Parathyroid adenoma (tissue), 2 donors: ENCODE measurements at regions not wholly inside any gene's neighbourhood (a gene's known extent, or its start where the extent isn't known, plus 50 kb on each side); places are given as distances from the start of the nearest gene placed in this dataset.

Experiments used
- H2AFZ ChIP-seq: fragments of 300-600 bp; sonication (generic); one replicate; pipeline ENCODE4 v1.7.0; 2017; ENCODE audit warnings: antibody characterized with exemption, mild to moderate bottlenecking
- H3K27ac ChIP-seq: fragments of 300-600 bp; sonication (generic); one replicate; pipeline ENCODE4 v1.7.0; 2017
- H3K27me3 ChIP-seq: fragments of 300-600 bp; sonication (generic); one replicate; pipeline ENCODE4 v1.7.0; 2017; ENCODE audit warnings: low read length; ENCODE audit not compliant: control insufficient read depth, insufficient read depth
- H3K36me3 ChIP-seq: fragments of 300-600 bp; sonication (generic); one replicate; pipeline ENCODE4 v1.7.0; 2017; ENCODE audit warnings: low read length; ENCODE audit not compliant: control insufficient read depth, insufficient read depth
- H3K4me1 ChIP-seq: fragments of 300-600 bp; sonication (generic); one replicate; pipeline ENCODE4 v1.7.0; 2017; ENCODE audit warnings: control low read depth
- H3K4me2 ChIP-seq: fragments of 300-600 bp; sonication (generic); one replicate; pipeline ENCODE4 v1.7.0; 2017; ENCODE audit warnings: low read length
- H3K4me3 ChIP-seq: fragments of 300-600 bp; sonication (generic); one replicate; pipeline ENCODE4 v1.7.0; 2017; ENCODE audit warnings: low read depth, low read length
- H3K79me2 ChIP-seq: fragments of 300-600 bp; sonication (generic); one replicate; pipeline ENCODE4 v1.7.0; 2017; ENCODE audit warnings: control low read depth
- H3K9ac ChIP-seq: fragments of 300-600 bp; sonication (generic); one replicate; pipeline ENCODE4 v1.7.0; 2017; ENCODE audit warnings: mild to moderate bottlenecking
- H3K9me3 ChIP-seq: fragments of 300-600 bp; sonication (generic); one replicate; pipeline ENCODE4 v1.7.0; 2017; ENCODE audit warnings: low read length; ENCODE audit not compliant: control insufficient read depth
- CTCF ChIP-seq: fragments of 300-600 bp; sonication (generic); IDR thresholded peaks from one replicate; pipeline ENCODE4 v1.7.0; 2017; ENCODE audit warnings: antibody characterized with exemption, mild to moderate bottlenecking
- donor health status: primary hyperparathyroidism.

GRCh38 chr5:97936231-97936630 lies 753.2 kb upstream of the RIOK2 start:
- H3K79me2 ChIP-seq = no peaks in the 10 kb centered on the region

GRCh38 chr5:97937846-97938245 lies 754.8 kb upstream of the RIOK2 start:
- H3K4me2 ChIP-seq = no peak overlapping the region
- no peak for TF ChIP-seq CTCF
- H3K27me3 ChIP-seq = no peaks in the 10 kb centered on the region
- peaks cover 4% of the 10 kb centered on the region for H3K4me1 ChIP-seq
- H2AFZ ChIP-seq = no peak overlapping the region
- H3K36me3 ChIP-seq = no peaks in the 10 kb centered on the region
- no peak overlapping the region for H3K4me3 ChIP-seq
- H3K27ac ChIP-seq = no peak overlapping the region
- no peak overlapping the region for H3K9ac ChIP-seq
- no peaks in the 10 kb centered on the region for H3K79me2 ChIP-seq
- no peaks in the 10 kb centered on the region for H3K9me3 ChIP-seq

More at GRCh38 chr5:97936231-97936630, 753.2 kb upstream of the RIOK2 start:
- Histone ChIP-seq H3K27me3 (no peaks in the 10 kb centered on the region), H3K4me2 (no peak overlapping the region), H3K4me1 (peaks cover 4% of the 10 kb centered on the region), H3K27ac (no peak overlapping the region), H2AFZ (no peak overlapping the region), H3K4me3 (no peak overlapping the region), H3K36me3 (no peaks in the 10 kb centered on the region), H3K9me3 (no peaks in the 10 kb centered on the region), H3K9ac (no peak overlapping the region)
- no peak for TF ChIP-seq CTCF

- Histone ChIP-seq H3K36me3 (no peaks in the 10 kb centered on the region), H3K4me2 (no peak overlapping the region), H3K9me3 (no peaks in the 10 kb centered on the region), H2AFZ (no peak overlapping the region), H3K4me1 (no peaks in the 10 kb centered on the region), H3K4me3 (no peak overlapping the region), H3K79me2 (no peaks in the 10 kb centered on the region), H3K27me3 (no peaks in the 10 kb centered on the region), H3K27ac (no peak overlapping the region), H3K9ac (no peak overlapping the region)
- TF ChIP-seq CTCF = no peak
These were observed 760.0 kb upstream of the RIOK2 start for GRCh38 chr5:97943036-97943435.

- Histone ChIP-seq H3K9me3 (no peaks in the 10 kb centered on the region), H3K27ac (no peak overlapping the region), H3K4me1 (no peaks in the 10 kb centered on the region), H3K4me2 (peak overlapping the region; percentile 13), H3K4me3 (no peak overlapping the region), H3K27me3 (no peaks in the 10 kb centered on the region), H2AFZ (no peak overlapping the region), H3K79me2 (no peaks in the 10 kb centered on the region), H3K9ac (no peak overlapping the region), H3K36me3 (no peaks in the 10 kb centered on the region)
- TF ChIP-seq CTCF = no peak
These were observed 768.1 kb upstream of the RIOK2 start for GRCh38 chr5:97951139-97951538.

- Histone ChIP-seq H3K4me2 (no peak overlapping the region), H3K4me3 (no peak overlapping the region), H2AFZ (no peak overlapping the region), H3K27me3 (no peaks in the 10 kb centered on the region), H3K4me1 (no peaks in the 10 kb centered on the region), H3K79me2 (no peaks in the 10 kb centered on the region), H3K36me3 (peaks cover 2% of the 10 kb centered on the region), H3K27ac (no peak overlapping the region), H3K9ac (no peak overlapping the region), H3K9me3 (no peaks in the 10 kb centered on the region)
- no peak for TF ChIP-seq CTCF
These were observed 772.4 kb upstream of the RIOK2 start for GRCh38 chr5:97955450-97955849.
